ENCODE measurements at regions not wholly inside any gene's neighbourhood (a gene's known extent, or its start where the extent isn't known, plus 50 kb on each side); places are given as distances from the start of the nearest gene placed in this dataset.

GRCh38 chr2:20541294-20541640 lies 94.4 kb downstream of the RHOB start:
- TF ChIP-seq EZH2 (optimal IDR thresholded peaks at IDR 0.05; ENCODE audit: low read depth, low read length), result no peak
- no peak for TF ChIP-seq CTCF (IDR thresholded peaks at IDR 0.05; ENCODE audit: low read length)

Data from MM.1S (cell line).